Common myeloid progenitor, CD34-positive (primary cell): ENCODE measurements at regions not wholly inside any gene's neighbourhood (a gene's known extent, or its start where the extent isn't known, plus 50 kb on each side); places are given as distances from the start of the nearest gene placed in this dataset.
"Not testable (repeated sequence)": the region's sequence is repeated elsewhere in the genome, so short reads cannot be mapped to it uniquely, and the experiment has no call there.

Experiments
- CTCF ChIA-PET: fragments of 350-600 bp; sonication (Branson Sonifier 250); formaldehyde crosslinking; loops from one replicate; lab custom pipeline; 2021; ENCODE audit warnings: antibody characterized with exemption; lab: Charles Lee
- POLR2A ChIA-PET: fragments of 350-600 bp; sonication (Branson Sonifier 250); formaldehyde crosslinking; loops from one replicate; lab custom pipeline; 2021; ENCODE audit warnings: antibody characterized with exemption; lab: Charles Lee
- DNase-seq, 3 donors: peaks; one replicate each; pipeline versions ENCODE4 v3.0.0 to v3.0.0-alpha.2; 2013
- H3K27ac ChIP-seq, 2 experiments: 1 replicate in 1 of 2; 2 replicates in 1 of 2; pipeline ENCODE4 v1.7.0; 2013; ENCODE audit warnings: inconsistent platforms in 2 of 2, low read length in 2 of 2, mild to moderate bottlenecking in 2 of 2, low read depth in 1 of 2, moderate library complexity in 1 of 2; ENCODE audit not compliant: severe bottlenecking in 2 of 2, insufficient read depth in 1 of 2, poor library complexity in 1 of 2
- H3K27me3 ChIP-seq, 5 experiments: replicated peaks in 2 of 5; 1 replicate in 3 of 5; 2 replicates in 2 of 5; pipeline versions ENCODE4 v1.6.1 to v1.7.0; 2013; ENCODE audit warnings: low read length in 4 of 5, mild to moderate bottlenecking in 2 of 5, moderate library complexity in 2 of 5, inconsistent platforms in 1 of 5; ENCODE audit not compliant: insufficient read depth in 5 of 5, control insufficient read depth in 4 of 5
- H3K36me3 ChIP-seq, 4 experiments: 1 replicate in 2 of 4; 2 replicates in 2 of 4; pipeline versions ENCODE4 v1.6.1 to v1.7.0; 2013; ENCODE audit warnings: low read length in 3 of 4, control low read depth in 1 of 4, mild to moderate bottlenecking in 1 of 4; ENCODE audit not compliant: control insufficient read depth in 4 of 4, insufficient read depth in 4 of 4
- H3K4me1 ChIP-seq, 4 experiments: 1 replicate in 3 of 4; 2 replicates in 1 of 4; pipeline versions ENCODE4 v1.6.1 to v1.7.1; 2013; ENCODE audit warnings: low read length in 3 of 4, mild to moderate bottlenecking in 3 of 4, control low read depth in 1 of 4, inconsistent platforms in 1 of 4, moderate library complexity in 1 of 4; ENCODE audit not compliant: control insufficient read depth in 4 of 4, insufficient read depth in 4 of 4; ENCODE audit errors: control extremely low read depth in 1 of 4
- H3K4me3 ChIP-seq, 7 experiments: 1 replicate in 4 of 7; 2 replicates in 3 of 7; pipeline versions ENCODE4 v1.5.1 to v1.7.0; 2013; ENCODE audit warnings: mild to moderate bottlenecking in 7 of 7, low read length in 6 of 7, moderate library complexity in 6 of 7, inconsistent platforms in 2 of 7, low read depth in 2 of 7, control low read depth in 1 of 7; ENCODE audit not compliant: insufficient read depth in 4 of 7, control insufficient read depth in 1 of 7; ENCODE audit errors: extremely low read depth in 1 of 7
- H3K9me3 ChIP-seq, 5 experiments: 1 replicate in 4 of 5; 2 replicates in 1 of 5; pipeline versions ENCODE4 v1.6.1 to v1.7.1; 2013; ENCODE audit warnings: low read length in 4 of 5, mild to moderate bottlenecking in 2 of 5, inconsistent platforms in 1 of 5, low read depth in 1 of 5, moderate library complexity in 1 of 5; ENCODE audit not compliant: control insufficient read depth in 4 of 5, insufficient read depth in 2 of 5; ENCODE audit errors: control extremely low read depth in 1 of 5
- WGBS: methylation state at CpG from one replicate; pipeline ENCODE4 v1.1.5; 2013; ENCODE audit not compliant: insufficient coverage; 5-methylcytosine and 5-hydroxymethylcytosine counted together

GRCh38 chrY:19541475-19542306 lies 202.8 kb downstream of the KDM5D start:
- Histone ChIP-seq H3K4me3 (no peak overlapping the region), H3K36me3 (no peaks in the 10 kb centered on the region), H3K4me1 (no peaks in the 10 kb centered on the region), H3K27ac (no peak overlapping the region), H3K27me3 (peaks cover 0 to 12% (median 0%) of the 10 kb centered on the region in 5 experiments), H3K9me3 (no peaks in the 10 kb centered on the region)
- no peak for DNase-seq
- no CpG with 5 or more reads among the region's 31 CpGs for WGBS
- ChIA-PET POLR2A (no interaction called here), CTCF (no interaction called here)

DNA sequence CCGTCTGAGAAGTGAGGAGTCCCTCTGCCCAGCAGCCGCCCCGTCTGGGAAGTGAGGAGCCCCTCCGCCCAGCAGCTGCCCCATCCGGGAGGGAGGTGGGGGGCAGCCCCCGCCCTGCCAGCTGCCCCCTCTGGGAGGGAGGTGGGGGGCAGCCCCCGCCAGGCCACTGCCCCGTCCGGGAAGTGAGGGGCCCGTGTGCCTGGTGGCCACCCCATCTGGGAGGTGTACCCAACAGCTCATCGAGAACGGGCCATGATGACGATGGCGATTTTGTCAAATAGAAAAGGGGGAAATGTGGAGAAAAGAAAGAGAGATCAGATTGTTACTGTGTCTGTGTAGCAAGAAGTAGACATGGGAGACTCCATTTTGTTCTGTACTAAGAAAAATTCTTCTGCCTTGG lies 208.8 kb downstream of the KDM5D start:
- WGBS: no CpG with 5 or more reads among the region's 14 CpGs
- DNase-seq, H3K9me3 ChIP-seq, H3K27me3 ChIP-seq, H3K27ac ChIP-seq, POLR2A ChIA-PET, H3K4me1 ChIP-seq, H3K4me3 ChIP-seq, CTCF ChIA-PET, H3K36me3 ChIP-seq: not testable (repeated sequence)

GRCh38 chrY:19521976-19522375 lies 222.6 kb downstream of the KDM5D start:
- ChIA-PET POLR2A (no interaction called here), CTCF (no interaction called here)
- no peaks in the 10 kb centered on the region for H3K9me3 ChIP-seq
- no peaks in the 10 kb centered on the region for H3K4me1 ChIP-seq
- H3K27ac ChIP-seq: no peak overlapping the region
- H3K4me3 ChIP-seq: no peak overlapping the region
- no peaks in the 10 kb centered on the region for H3K27me3 ChIP-seq
- no peaks in the 10 kb centered on the region for H3K36me3 ChIP-seq
- no peak for DNase-seq

GRCh38 chrY:19503092-19503449 lies 241.5 kb downstream of the KDM5D start:
- peak in 1 of 3 donors; percentile 24 for DNase-seq
- Histone ChIP-seq H3K27me3 (peaks cover 0 to 2% (median 0%) of the 10 kb centered on the region in 5 experiments), H3K36me3 (no peaks in the 10 kb centered on the region), H3K4me1 (peaks cover 0 to 4% (median 0%) of the 10 kb centered on the region in 4 experiments), H3K4me3 (peak overlapping the region in 1 of 7 experiments; percentile 76), H3K27ac (no peak overlapping the region), H3K9me3 (no peaks in the 10 kb centered on the region)
- POLR2A ChIA-PET: no interaction called here
- CTCF ChIA-PET: interaction anchor here (0.9 kb wide), 1 partner anchor 70 kb away, joined by 3 read pairs; no protein-coding TSS in a partner anchor
- no CpG with 5 or more reads among the region's 15 CpGs for WGBS

GRCh38 chrY:19502169-19503091 lies 242.1 kb downstream of the KDM5D start:
- no peaks in the 10 kb centered on the region for H3K9me3 ChIP-seq
- peaks cover 0 to 4% (median 0%) of the 10 kb centered on the region in 4 experiments for H3K4me1 ChIP-seq
- no peak for DNase-seq
- no CpG with 5 or more reads among the region's 40 CpGs for WGBS
- H3K27me3 ChIP-seq: peaks cover 0 to 2% (median 0%) of the 10 kb centered on the region in 5 experiments
- H3K4me3 ChIP-seq: peak overlapping the region in 1 of 7 experiments; percentile 76
- ChIA-PET CTCF (interaction anchor here (0.9 kb wide), 1 partner anchor 70 kb away, joined by 3 read pairs; no protein-coding TSS in a partner anchor), POLR2A (no interaction called here)
- H3K36me3 ChIP-seq: no peaks in the 10 kb centered on the region
- H3K27ac ChIP-seq: no peak overlapping the region

- POLR2A ChIA-PET: no interaction called here
- no CpG with 5 or more reads among the region's 5 CpGs for WGBS
- H3K27ac ChIP-seq: no peak overlapping the region
- CTCF ChIA-PET: no interaction called here
- no peak overlapping the region for H3K4me3 ChIP-seq
- no peak for DNase-seq
- H3K36me3 ChIP-seq: no peaks in the 10 kb centered on the region
- H3K27me3 ChIP-seq: peaks cover 0 to 2% (median 0%) of the 10 kb centered on the region in 5 experiments
- no peaks in the 10 kb centered on the region for H3K9me3 ChIP-seq
- H3K4me1 ChIP-seq: peaks cover 0 to 4% (median 0%) of the 10 kb centered on the region in 4 experiments
Measured at GRCh38 chrY:19498556-19498955, 246.0 kb downstream of the KDM5D start.

- no peak overlapping the region for H3K4me3 ChIP-seq
- ChIA-PET CTCF (no interaction called here), POLR2A (no interaction called here)
- no peaks in the 10 kb centered on the region for H3K4me1 ChIP-seq
- H3K36me3 ChIP-seq: no peaks in the 10 kb centered on the region
- no peak for DNase-seq
- no CpG with 5 or more reads among the region's 3 CpGs for WGBS
- H3K27me3 ChIP-seq: no peaks in the 10 kb centered on the region
- no peak overlapping the region for H3K27ac ChIP-seq
- peaks cover 0 to 16% (median 0%) of the 10 kb centered on the region in 5 experiments for H3K9me3 ChIP-seq
Measured at GRCh38 chrY:19487494-19487893, 257.0 kb downstream of the KDM5D start.
